Osteoblast (primary cell): ENCODE measurements at regions not wholly inside any gene's neighbourhood (a gene's known extent, or its start where the extent isn't known, plus 50 kb on each side); places are given as distances from the start of the nearest gene placed in this dataset.

Source experiments
- DNase-seq: peaks from one replicate; pipeline ENCODE4 v3.0.0; 2011; ENCODE audit warnings: low spot score, mixed read lengths; ENCODE audit not compliant: insufficient read length; ENCODE audit errors: missing footprints
- H2AFZ ChIP-seq: 2 replicates; pipeline ENCODE4 v1.6.0; 2011; ENCODE audit warnings: mild to moderate bottlenecking, low read length
- H3K27ac ChIP-seq: 2 replicates; pipeline ENCODE4 v1.5.1; 2011; ENCODE audit warnings: mild to moderate bottlenecking, low read depth, low read length, moderate library complexity
- H3K27me3 ChIP-seq: 2 replicates; pipeline ENCODE4 v1.6.0; 2012; ENCODE audit warnings: mild to moderate bottlenecking, control low read depth, inconsistent platforms, low read length, moderate library complexity; ENCODE audit not compliant: insufficient read depth
- H3K36me3 ChIP-seq: 2 replicates; pipeline ENCODE4 v1.5.1; 2011; ENCODE audit warnings: mild to moderate bottlenecking, low read length, control low read depth, moderate library complexity; ENCODE audit not compliant: insufficient read depth
- H3K4me1 ChIP-seq: 2 replicates; pipeline ENCODE4 v1.5.1; 2011; ENCODE audit warnings: mild to moderate bottlenecking, low read length, control low read depth, moderate library complexity; ENCODE audit not compliant: insufficient read depth
- H3K4me2 ChIP-seq: 2 replicates; pipeline ENCODE4 v1.6.0; 2011; ENCODE audit warnings: mild to moderate bottlenecking, low read length; ENCODE audit not compliant: insufficient read depth
- H3K4me3 ChIP-seq: fragments of 200-600 bp; sonication (generic); 3 replicates; pipeline ENCODE4 v1.5.1; 2012; ENCODE audit warnings: mild to moderate bottlenecking, low read length, inconsistent platforms; ENCODE audit not compliant: insufficient read depth
- H3K79me2 ChIP-seq: 2 replicates; pipeline ENCODE4 v1.6.0; 2012; ENCODE audit warnings: mild to moderate bottlenecking, low read length, control low read depth, inconsistent platforms; ENCODE audit not compliant: insufficient read depth
- H3K9me3 ChIP-seq: 2 replicates; pipeline ENCODE4 v1.5.1; 2011; ENCODE audit warnings: low read depth, low read length, control low read depth
- H4K20me1 ChIP-seq: 2 replicates; pipeline ENCODE4 v1.6.0; 2012; ENCODE audit warnings: mild to moderate bottlenecking, low read length, control low read depth; ENCODE audit not compliant: insufficient read depth
- TF ChIP-seq, protein P1 (sequence below): IDR thresholded peaks from 2 replicates; pipeline ENCODE4 v1.5.1; 2011; ENCODE audit warnings: mild to moderate bottlenecking, low read depth, low read length, moderate library complexity; ENCODE audit errors: extremely low read depth

DNA sequence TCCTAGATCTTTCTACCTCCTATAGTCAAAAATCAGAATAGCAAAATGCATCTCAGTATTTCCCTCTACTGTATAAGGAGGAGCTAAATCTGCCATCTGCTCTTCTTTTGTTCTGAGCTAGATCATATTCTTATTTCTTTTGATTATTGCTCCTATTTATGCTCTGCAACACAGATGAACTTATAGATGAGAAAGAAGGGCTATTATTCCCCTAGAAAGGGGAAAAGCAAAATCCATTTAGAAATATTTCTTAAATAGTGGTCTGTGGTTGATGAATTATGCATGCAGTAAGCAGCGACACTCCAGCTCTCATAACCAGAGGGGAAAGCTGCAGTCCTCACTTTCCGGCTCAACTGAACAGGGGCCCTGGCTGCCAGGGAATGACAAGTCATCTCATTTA lies 207.3 kb upstream of the SORCS1 start:
- Histone ChIP-seq H3K79me2 (no peaks in the 10 kb centered on the region), H3K4me3 (no peak overlapping the region), H3K27ac (no peak overlapping the region), H3K4me2 (no peak overlapping the region), H3K4me1 (no peaks in the 10 kb centered on the region), H3K27me3 (no peaks in the 10 kb centered on the region), H4K20me1 (no peaks in the 10 kb centered on the region), H3K9me3 (peaks cover 3% of the 10 kb centered on the region), H2AFZ (no peak overlapping the region), H3K36me3 (no peaks in the 10 kb centered on the region)
- TF ChIP-seq, protein P1, sequence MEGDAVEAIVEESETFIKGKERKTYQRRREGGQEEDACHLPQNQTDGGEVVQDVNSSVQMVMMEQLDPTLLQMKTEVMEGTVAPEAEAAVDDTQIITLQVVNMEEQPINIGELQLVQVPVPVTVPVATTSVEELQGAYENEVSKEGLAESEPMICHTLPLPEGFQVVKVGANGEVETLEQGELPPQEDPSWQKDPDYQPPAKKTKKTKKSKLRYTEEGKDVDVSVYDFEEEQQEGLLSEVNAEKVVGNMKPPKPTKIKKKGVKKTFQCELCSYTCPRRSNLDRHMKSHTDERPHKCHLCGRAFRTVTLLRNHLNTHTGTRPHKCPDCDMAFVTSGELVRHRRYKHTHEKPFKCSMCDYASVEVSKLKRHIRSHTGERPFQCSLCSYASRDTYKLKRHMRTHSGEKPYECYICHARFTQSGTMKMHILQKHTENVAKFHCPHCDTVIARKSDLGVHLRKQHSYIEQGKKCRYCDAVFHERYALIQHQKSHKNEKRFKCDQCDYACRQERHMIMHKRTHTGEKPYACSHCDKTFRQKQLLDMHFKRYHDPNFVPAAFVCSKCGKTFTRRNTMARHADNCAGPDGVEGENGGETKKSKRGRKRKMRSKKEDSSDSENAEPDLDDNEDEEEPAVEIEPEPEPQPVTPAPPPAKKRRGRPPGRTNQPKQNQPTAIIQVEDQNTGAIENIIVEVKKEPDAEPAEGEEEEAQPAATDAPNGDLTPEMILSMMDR, result no peak
- no peak for DNase-seq

DNA sequence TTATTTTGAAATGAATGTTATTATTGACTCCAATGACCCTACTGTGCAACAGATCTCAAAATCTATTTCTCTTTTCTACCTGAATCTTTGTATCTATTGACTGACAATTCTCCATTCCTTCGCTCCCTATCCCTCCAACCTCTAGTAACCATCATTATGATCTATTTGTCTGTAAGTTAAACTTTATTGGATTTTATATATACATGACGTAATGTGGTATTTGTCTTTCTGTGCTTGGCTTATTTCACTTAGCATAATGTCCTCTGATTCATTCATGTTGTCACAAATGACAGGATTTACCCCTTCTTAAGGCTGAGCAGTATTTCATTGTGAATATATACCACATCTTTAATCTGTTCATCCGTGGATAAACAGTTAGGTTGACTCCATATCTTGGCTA lies 200.4 kb upstream of the SORCS1 start:
- no peaks in the 10 kb centered on the region for H4K20me1 ChIP-seq
- H3K9me3 ChIP-seq, result no peaks in the 10 kb centered on the region
- H3K4me1 ChIP-seq, result no peaks in the 10 kb centered on the region
- TF ChIP-seq, protein P1, result no peak
- H3K4me3 ChIP-seq, result no peak overlapping the region
- H3K27me3 ChIP-seq, result no peaks in the 10 kb centered on the region
- no peak overlapping the region for H3K27ac ChIP-seq
- H3K4me2 ChIP-seq, result no peak overlapping the region
- H3K79me2 ChIP-seq, result no peaks in the 10 kb centered on the region
- no peak overlapping the region for H2AFZ ChIP-seq
- no peak for DNase-seq
- H3K36me3 ChIP-seq, result no peaks in the 10 kb centered on the region

DNA sequence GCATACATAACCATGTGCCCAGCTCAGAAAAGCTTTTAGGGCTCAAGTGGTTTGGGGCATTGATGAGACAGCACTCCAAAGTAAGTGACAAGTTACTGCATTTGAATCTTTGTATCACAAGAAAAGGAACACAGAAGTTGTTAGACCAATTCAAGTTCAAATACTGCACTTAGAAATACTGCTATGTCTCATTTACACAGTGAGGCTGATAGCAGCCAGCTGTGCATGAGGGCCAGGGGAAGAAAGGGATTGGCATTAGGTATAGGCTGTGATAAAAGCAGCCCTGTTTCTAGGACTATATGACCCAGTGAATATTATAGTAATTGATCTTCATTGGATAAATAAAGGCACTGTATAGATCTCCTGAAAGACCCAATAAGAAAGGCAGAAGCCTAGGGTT lies 197.8 kb upstream of the SORCS1 start:
- no peak overlapping the region for H2AFZ ChIP-seq
- H3K36me3 ChIP-seq, result no peaks in the 10 kb centered on the region
- no peak overlapping the region for H3K27ac ChIP-seq
- DNase-seq, result no peak
- H3K4me3 ChIP-seq, result no peak overlapping the region
- TF ChIP-seq, protein P1, result no peak
- no peaks in the 10 kb centered on the region for H3K27me3 ChIP-seq
- H4K20me1 ChIP-seq, result no peaks in the 10 kb centered on the region
- H3K4me1 ChIP-seq, result no peaks in the 10 kb centered on the region
- H3K4me2 ChIP-seq, result no peak overlapping the region
- no peaks in the 10 kb centered on the region for H3K79me2 ChIP-seq
- H3K9me3 ChIP-seq, result no peaks in the 10 kb centered on the region

DNA sequence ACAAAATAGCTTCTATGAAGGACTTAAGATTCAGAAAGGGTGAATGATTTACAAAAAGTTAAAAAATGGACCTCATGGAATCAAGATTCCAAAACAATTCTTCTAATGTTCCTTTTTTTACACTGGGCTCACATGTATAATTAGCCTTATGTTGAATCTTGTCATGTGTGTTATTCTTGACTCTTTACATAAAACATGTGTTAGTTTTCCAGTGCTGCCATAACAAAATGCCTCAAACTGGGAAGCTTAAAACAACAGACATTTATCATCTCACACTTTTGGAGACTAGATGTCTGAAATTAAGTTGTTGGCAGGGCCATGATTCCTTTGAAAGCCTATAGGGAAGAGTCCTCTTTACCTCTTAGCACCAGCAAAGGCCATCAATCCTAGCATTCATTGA lies 192.5 kb upstream of the SORCS1 start:
- Histone ChIP-seq H3K36me3 (no peaks in the 10 kb centered on the region), H3K4me3 (no peak overlapping the region)

More for the DNA sequence above, 192.5 kb upstream of the SORCS1 start:
- Histone ChIP-seq H3K9me3 (no peaks in the 10 kb centered on the region), H3K79me2 (no peaks in the 10 kb centered on the region), H3K27ac (no peak overlapping the region), H3K4me2 (no peak overlapping the region), H3K27me3 (no peaks in the 10 kb centered on the region), H2AFZ (no peak overlapping the region), H3K4me1 (no peaks in the 10 kb centered on the region), H4K20me1 (no peaks in the 10 kb centered on the region)
- no peak for DNase-seq
- TF ChIP-seq, protein P1, result no peak
